ENCODE measurements at regions not wholly inside any gene's neighbourhood (a gene's known extent, or its start where the extent isn't known, plus 50 kb on each side); places are given as distances from the start of the nearest gene placed in this dataset.
"Not testable (repeated sequence)": the region's sequence is repeated elsewhere in the genome, so short reads cannot be mapped to it uniquely, and the experiment has no call there.

DNA sequence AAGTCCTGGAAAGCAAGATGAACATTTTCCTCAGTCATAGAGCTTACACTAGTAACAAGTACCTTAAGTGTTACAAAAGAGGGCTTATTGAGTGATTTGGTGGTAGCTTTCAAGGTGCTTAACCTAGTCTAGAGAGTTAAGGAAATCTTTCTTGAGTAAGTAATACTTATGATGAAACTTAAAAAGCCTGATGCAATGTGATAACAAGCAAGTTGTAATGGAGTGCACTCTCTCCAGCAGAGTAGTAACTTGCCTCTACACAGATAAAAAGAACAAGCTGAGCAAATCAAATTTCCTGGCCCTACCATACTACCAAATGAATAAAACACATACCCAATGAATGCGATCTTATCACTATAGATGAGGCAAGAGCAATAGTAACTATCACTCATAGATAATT, 639.9 kb upstream of the FBXO33 start:
- no peak for DNase-seq (ENCODE audit: low read depth in 4 of 4, low spot score in 3 of 4)

DNA sequence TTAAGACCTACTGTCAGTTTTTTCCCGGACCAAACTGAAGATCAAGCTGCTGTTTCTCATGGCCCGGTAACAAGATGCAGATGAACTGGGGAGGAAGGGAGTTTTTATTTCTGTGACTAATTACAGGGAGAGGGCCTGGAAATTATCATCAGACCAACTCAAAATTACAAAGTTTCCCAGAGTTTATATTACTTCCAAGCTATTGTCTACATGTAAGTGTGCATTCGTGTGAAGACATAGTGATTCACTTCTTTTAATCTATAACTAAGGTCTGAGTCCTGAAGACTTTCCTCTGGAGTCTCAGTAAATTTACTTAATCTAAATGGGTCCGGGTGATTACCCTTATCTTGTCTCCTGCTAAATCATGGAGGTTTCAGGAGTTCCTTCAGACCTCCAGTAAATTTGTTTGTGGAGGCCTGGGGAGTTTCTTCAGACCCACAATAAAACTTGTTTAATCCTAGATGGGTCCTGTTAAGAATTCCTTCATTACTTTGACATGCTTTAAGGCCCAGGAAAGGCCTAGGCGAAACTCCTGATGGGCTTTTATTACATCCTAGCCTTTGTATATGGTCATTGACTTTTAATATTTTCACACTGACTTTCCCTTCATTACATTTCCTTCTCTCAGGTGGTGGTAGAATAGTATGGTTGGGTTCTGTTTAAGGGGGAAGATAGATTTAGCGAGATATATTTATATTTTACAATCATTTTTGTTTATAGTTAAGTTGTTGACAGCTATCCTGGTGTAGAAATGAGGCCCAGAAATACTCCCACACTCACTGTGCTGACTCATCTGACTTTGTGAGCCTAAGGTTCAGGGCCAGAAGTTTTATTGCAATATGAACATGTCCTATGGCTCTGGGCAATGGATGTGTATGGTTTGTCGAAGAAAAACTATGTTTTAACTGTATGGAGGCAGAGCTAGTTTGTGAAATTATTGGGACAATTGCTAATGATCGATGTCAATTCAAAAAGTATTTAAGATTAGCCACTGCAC, 627.0 kb upstream of the FBXO33 start:
- no peak for DNase-seq (ENCODE audit: low read depth in 4 of 4, low spot score in 3 of 4)

DNA sequence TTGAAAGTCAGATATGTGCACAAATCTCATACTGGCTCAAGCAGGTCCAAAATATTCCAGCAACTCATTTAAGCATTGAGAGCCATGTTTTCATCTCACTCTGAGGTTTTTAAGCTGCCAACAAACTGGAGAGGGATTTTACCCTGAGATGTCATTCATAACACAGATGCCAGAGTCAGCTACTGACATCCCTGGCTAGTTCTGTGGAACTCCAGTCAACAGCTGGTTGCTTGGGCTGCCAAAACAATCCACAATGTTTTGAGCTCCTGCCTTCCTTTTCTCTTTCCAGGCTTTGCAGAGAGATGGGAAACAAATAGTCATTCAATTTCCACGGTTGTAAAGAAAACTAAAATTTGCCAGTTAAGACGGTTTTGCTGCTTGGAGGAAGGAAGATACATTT, 621.2 kb upstream of the FBXO33 start:
- no peak for DNase-seq (ENCODE audit: low read depth in 4 of 4, low spot score in 3 of 4)

DNA sequence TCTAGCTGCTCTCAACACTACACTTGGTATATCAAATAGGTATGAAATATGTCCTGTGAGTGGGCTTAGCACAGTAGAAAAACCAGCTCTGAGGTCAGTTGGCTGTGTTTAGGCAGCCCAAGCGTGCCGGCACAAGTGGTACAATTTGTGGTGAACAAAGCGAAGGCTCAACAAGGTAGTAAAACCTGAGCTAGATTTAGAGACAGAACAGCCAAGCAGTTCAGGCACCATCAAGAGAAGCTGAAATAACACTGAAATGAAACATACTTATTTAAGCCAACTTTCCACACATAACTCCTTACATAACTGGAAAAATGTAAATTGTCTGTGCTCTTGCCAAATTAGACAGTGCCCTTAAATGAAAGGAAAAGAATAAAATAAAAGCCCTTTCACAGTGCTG, 596.8 kb upstream of the FBXO33 start:
- DNase-seq (ENCODE audit: low read depth in 4 of 4, low spot score in 3 of 4), result no peak

DNA sequence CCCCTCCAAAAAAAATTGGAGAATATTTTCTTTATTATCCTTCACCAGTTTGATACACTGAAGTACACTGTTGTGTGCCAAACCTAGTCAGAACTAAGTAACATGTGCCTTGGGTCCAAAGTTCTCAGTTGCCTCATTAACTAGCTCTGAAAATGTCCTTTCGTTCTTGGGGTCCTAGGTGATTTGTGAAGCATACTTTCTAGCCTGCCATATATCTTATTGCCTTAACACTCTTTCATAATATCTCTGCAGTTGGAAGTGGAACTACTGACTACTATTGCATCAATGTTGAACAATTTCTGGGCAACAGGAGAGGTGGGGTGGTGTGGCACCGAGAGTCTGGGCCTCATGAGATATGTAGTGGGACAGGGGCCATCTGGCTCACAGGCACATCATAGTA, 592.9 kb upstream of the FBXO33 start:
- no peak for DNase-seq (ENCODE audit: low read depth in 4 of 4, low spot score in 3 of 4)

GRCh38 chr14:40010961-40011360, 578.7 kb upstream of the FBXO33 start:
- no peak for DNase-seq (ENCODE audit: low read depth in 4 of 4, low spot score in 3 of 4)

- DNase-seq (ENCODE audit: low read depth in 4 of 4, low spot score in 3 of 4), result no peak
Observed at GRCh38 chr14:40009771-40010170, 577.5 kb upstream of the FBXO33 start.

DNA sequence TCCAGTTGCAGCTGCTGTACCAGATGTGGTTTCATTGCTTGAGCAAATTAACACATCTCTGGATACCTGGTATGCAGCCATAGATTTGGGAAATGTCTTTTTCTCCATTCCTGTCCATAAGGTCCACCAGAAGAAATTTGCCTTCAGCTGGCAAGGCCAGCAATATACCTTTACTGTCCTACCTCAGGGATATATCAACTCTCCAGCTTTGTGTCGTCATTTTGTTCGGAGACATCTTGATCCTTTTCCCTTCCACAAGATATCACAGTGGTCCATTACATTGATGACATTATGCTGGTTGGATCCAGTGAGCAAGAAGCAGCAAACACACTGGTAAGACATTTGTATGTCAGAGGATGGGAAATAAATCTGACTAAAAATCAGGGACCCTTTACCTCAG, 576.1 kb upstream of the FBXO33 start:
- not testable (repeated sequence) for DNase-seq (ENCODE audit: low read depth in 4 of 4, low spot score in 3 of 4)

GRCh38 chr14:40004871-40005500, 572.8 kb upstream of the FBXO33 start:
- DNase-seq (ENCODE audit: low read depth in 4 of 4, low spot score in 3 of 4), result no peak

- no peak for DNase-seq (ENCODE audit: low read depth in 4 of 4, low spot score in 3 of 4)
Observed at GRCh38 chr14:40003773-40004172, 571.5 kb upstream of the FBXO33 start.

- no peak for DNase-seq (ENCODE audit: low read depth in 4 of 4, low spot score in 3 of 4)
Observed at GRCh38 chr14:39998854-39999253, 566.6 kb upstream of the FBXO33 start.

- DNase-seq (ENCODE audit: low read depth in 4 of 4, low spot score in 3 of 4), result no peak
Observed at GRCh38 chr14:39998114-39998513, 565.9 kb upstream of the FBXO33 start.

GRCh38 chr14:39991041-39991440, 558.8 kb upstream of the FBXO33 start:
- DNase-seq (ENCODE audit: low read depth in 4 of 4, low spot score in 3 of 4), result peak in 1 of 4 donors; percentile 47

GRCh38 chr14:39988939-39989338, 556.7 kb upstream of the FBXO33 start:
- peak in 3 of 4 donors; percentile 36 to 58 (median 51) for DNase-seq (ENCODE audit: low read depth in 4 of 4, low spot score in 3 of 4)

- no peak for DNase-seq (ENCODE audit: low read depth in 4 of 4, low spot score in 3 of 4)
Observed at GRCh38 chr14:39984323-39984722, 552.1 kb upstream of the FBXO33 start.

- no peak for DNase-seq (ENCODE audit: low read depth in 4 of 4, low spot score in 3 of 4)
Observed at GRCh38 chr14:39977198-39977597, 545.0 kb upstream of the FBXO33 start.

DNA sequence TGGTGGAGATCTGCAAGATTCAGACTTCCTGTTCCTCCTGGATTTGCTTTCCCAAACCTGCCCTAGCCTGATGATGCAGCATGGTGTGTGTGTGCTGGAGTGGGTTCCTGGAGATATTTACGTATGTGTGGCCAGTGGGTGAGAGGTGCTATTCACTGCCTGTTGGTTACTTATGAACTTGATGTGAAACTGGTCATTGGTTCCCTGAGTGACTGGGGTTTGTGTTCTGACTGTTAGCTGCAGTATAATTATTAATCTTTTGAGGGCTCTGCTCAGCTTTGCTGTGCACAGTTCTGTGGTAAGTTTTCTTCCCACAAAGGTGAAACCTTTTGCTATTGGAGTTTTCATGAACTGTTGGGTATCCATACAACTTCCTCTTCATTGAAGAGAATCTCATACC, 541.8 kb upstream of the FBXO33 start:
- peak in 2 of 4 donors; percentile 1 to 16 for DNase-seq (ENCODE audit: low read depth in 4 of 4, low spot score in 3 of 4)

- no peak for DNase-seq (ENCODE audit: low read depth in 4 of 4, low spot score in 3 of 4)
Observed at GRCh38 chr14:39972704-39973103, 540.5 kb upstream of the FBXO33 start.

- DNase-seq (ENCODE audit: low read depth in 4 of 4, low spot score in 3 of 4), result no peak
Observed at GRCh38 chr14:39967885-39968284, 535.7 kb upstream of the FBXO33 start.

DNA sequence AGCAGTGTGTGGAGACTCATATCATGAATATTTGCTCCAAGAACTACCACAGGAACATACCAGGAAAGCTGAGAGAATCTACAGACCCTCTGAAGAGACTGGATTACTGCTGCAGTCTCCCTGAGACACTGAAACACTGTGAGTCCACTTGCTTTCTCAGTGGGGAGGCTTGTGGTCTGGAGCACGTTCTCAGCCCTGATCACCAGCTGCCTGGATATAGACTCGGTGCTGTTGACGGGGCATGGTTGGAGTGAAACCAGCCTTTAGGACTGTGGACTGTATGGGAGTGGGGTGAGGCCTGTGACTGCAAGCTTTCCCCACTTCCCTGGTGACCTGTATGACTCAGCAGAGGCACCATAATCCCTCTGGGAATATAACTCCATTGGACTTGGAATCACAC, 525.8 kb upstream of the FBXO33 start:
- DNase-seq (ENCODE audit: low read depth in 4 of 4, low spot score in 3 of 4), result no peak

- DNase-seq (ENCODE audit: low read depth in 4 of 4, low spot score in 3 of 4), result no peak
Observed at GRCh38 chr14:39957290-39957689, 525.1 kb upstream of the FBXO33 start.

DNA sequence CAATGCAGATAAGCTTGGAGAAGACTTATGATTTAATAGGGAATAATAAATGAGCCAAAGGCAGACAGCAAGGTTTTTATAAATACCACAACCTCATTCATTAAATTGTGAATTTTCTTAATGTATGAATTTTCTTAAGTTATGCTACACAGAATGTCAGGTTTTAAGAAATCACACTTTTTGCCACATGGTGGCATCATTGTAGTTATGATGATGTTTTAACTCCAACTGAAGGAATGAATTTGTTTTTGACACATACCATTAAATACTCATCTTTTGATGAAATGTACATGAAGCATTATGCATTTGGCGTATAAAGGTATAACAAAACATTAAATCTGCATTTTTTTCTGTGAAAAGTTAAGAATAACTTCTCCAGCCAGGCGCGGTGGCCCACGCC, 524.1 kb upstream of the FBXO33 start:
- no peak for DNase-seq (ENCODE audit: low read depth in 4 of 4, low spot score in 3 of 4)
